Adrenal gland (tissue), 9 donors: ENCODE measurements at regions not wholly inside any gene's neighbourhood (a gene's known extent, or its start where the extent isn't known, plus 50 kb on each side); places are given as distances from the start of the nearest gene placed in this dataset.

Experiments used
- DNase-seq, 7 donors: peaks; one replicate each; pipeline ENCODE4 v3.0.0-alpha.2; 2019 to 2020
- H3K27ac ChIP-seq, 5 donors: fragments of 200-600 bp; sonication (generic) in 4 of 5; 1 replicate in 3 of 5; 2 replicates in 2 of 5; pipeline versions ENCODE4 v1.5.1 to v1.8.0; 2016 to 2020; ENCODE audit warnings: mild to moderate bottlenecking in 1 of 5
- H3K27me3 ChIP-seq: fragments of 200-600 bp; 2 replicates; pipeline ENCODE4 v1.8.0; 2021
- H3K36me3 ChIP-seq, 2 donors: fragments of 200-600 bp; replicated peaks in 1 of 2; 1 replicate in 1 of 2; 2 replicates in 1 of 2; pipeline versions ENCODE4 v1.5.1 to v1.8.0; 2018 to 2022
- H3K4me1 ChIP-seq, 2 donors: fragments of 200-600 bp; replicated peaks in 1 of 2; 1 replicate in 1 of 2; 2 replicates in 1 of 2; pipeline versions ENCODE4 v1.5.1 to v1.8.0; 2018 to 2021
- H3K4me3 ChIP-seq, 4 donors: fragments of 200-600 bp; sonication (generic) in 3 of 4; one replicate each; pipeline ENCODE4 v1.5.1; 2016 to 2018
- H3K9me3 ChIP-seq, 3 donors: fragments of 200-600 bp; sonication (generic) in 1 of 3; replicated peaks in 1 of 3; 1 replicate in 2 of 3; 2 replicates in 1 of 3; pipeline versions ENCODE4 v1.5.1 to v1.8.0; 2016 to 2021
- POLR2A ChIP-seq, 2 donors: fragments of 450-650 bp; IDR thresholded peaks; one replicate each; pipeline ENCODE4 v1.6.1; 2017; ENCODE audit warnings: antibody characterized with exemption in 2 of 2, mild to moderate bottlenecking in 2 of 2, moderate library complexity in 1 of 2
- WGBS, 4 donors: extraction: QIAGEN DNeasy Blood & Tissue Kit in 2 of 4; methylation state at CpG; one replicate each; pipeline versions ENCODE4 v1.1.5 to v1.1.7; 2013 to 2017; 5-methylcytosine and 5-hydroxymethylcytosine counted together
- intact Hi-C, 2 donors: fragments of 100-400 bp; cut with DNase I; formaldehyde crosslinking; loops; one replicate each; pipeline versions ENCODE4 v1.14.1 to v1.15.0; 2022 to 2023
- TF ChIP-seq, protein P1 (sequence below), 6 experiments: fragments of 450-650 bp in 4 of 6; fragments of 200-600 bp in 2 of 6; sonication (generic) in 1 of 6; IDR thresholded peaks; 1 replicate in 5 of 6; 2 replicates in 1 of 6; pipeline versions ENCODE4 v1.5.1 to v1.8.0; 2016 to 2021; ENCODE audit warnings: antibody characterized with exemption in 6 of 6, mild to moderate bottlenecking in 2 of 6, moderate library complexity in 1 of 6
- donor health status: healthy with polysubstance abuse.
- donor health status: Bipolar disorder and iron deficiency.
- donor health status: DM: yes; HTN: yes; CAD: no.
- donor health status: DM: no; HTN: no; CAD: no.
- donor health status: DM: no; HTN: no; CAD: no.

DNA sequence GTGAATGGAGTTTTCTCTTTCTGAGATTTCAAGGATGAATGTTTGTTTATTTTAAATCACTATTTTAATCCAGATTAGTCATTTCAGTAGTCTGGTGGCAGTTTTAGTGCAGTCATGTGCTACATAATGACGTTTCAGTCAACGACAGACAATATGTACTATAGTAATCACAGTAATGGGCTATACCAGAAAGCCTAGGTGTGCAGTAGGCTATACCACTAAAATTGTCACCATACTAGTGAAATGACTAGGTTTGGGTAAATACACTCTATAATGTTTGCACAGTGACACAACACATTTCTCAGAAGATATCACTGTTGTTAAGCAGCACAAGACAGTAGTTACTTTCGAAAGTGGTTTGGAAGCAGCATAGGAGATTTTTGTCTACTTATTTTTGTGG lies 203.1 kb downstream of the ETNK1 start:
- TF ChIP-seq POLR2A (IDR thresholded peaks at IDR 0.05), result no peak
- TF ChIP-seq, protein P1, sequence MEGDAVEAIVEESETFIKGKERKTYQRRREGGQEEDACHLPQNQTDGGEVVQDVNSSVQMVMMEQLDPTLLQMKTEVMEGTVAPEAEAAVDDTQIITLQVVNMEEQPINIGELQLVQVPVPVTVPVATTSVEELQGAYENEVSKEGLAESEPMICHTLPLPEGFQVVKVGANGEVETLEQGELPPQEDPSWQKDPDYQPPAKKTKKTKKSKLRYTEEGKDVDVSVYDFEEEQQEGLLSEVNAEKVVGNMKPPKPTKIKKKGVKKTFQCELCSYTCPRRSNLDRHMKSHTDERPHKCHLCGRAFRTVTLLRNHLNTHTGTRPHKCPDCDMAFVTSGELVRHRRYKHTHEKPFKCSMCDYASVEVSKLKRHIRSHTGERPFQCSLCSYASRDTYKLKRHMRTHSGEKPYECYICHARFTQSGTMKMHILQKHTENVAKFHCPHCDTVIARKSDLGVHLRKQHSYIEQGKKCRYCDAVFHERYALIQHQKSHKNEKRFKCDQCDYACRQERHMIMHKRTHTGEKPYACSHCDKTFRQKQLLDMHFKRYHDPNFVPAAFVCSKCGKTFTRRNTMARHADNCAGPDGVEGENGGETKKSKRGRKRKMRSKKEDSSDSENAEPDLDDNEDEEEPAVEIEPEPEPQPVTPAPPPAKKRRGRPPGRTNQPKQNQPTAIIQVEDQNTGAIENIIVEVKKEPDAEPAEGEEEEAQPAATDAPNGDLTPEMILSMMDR (IDR thresholded peaks at IDR 0.05), result no peak
- 65 to 72% (median 70%) methylated on average over 3 of the region's 3 CpGs for WGBS, 4 donors
- Histone ChIP-seq H3K27me3 (no peaks in the 10 kb centered on the region), H3K4me1 (no peaks in the 10 kb centered on the region), H3K27ac (no peak overlapping the region), H3K4me3 (no peak overlapping the region), H3K36me3 (no peaks in the 10 kb centered on the region), H3K9me3 (no peaks in the 10 kb centered on the region)
- no peak for DNase-seq
- intact Hi-C loops, result no loop called here

GRCh38 chr12:22835431-22835830 lies 210.5 kb downstream of the ETNK1 start:
- TF ChIP-seq, protein P1 (IDR thresholded peaks at IDR 0.05), result no peak
- TF ChIP-seq POLR2A (IDR thresholded peaks at IDR 0.05), result no peak
- no peaks in the 10 kb centered on the region for H3K4me1 ChIP-seq
- intact Hi-C loops, result no loop called here
- no peak for DNase-seq
- no peaks in the 10 kb centered on the region for H3K27me3 ChIP-seq
- no peaks in the 10 kb centered on the region for H3K9me3 ChIP-seq
- no peak overlapping the region for H3K4me3 ChIP-seq
- no peaks in the 10 kb centered on the region for H3K36me3 ChIP-seq
- no peak overlapping the region for H3K27ac ChIP-seq
- WGBS, 4 donors, result 81 to 89% (median 84%) methylated on average over 6 of the region's 6 CpGs

GRCh38 chr12:22850185-22850584 lies 225.2 kb downstream of the ETNK1 start:
- Histone ChIP-seq H3K27ac (no peak overlapping the region), H3K4me3 (no peak overlapping the region), H3K4me1 (no peaks in the 10 kb centered on the region), H3K36me3 (no peaks in the 10 kb centered on the region), H3K27me3 (no peaks in the 10 kb centered on the region), H3K9me3 (no peaks in the 10 kb centered on the region)
- no peak for DNase-seq
- TF ChIP-seq, protein P1 (IDR thresholded peaks at IDR 0.05), result no peak
- no peak for TF ChIP-seq POLR2A (IDR thresholded peaks at IDR 0.05)
- intact Hi-C loops, result no loop called here
- 79 to 92% (median 87%) methylated on average over 4 to 8 of the region's 8 CpGs for WGBS, 4 donors

DNA sequence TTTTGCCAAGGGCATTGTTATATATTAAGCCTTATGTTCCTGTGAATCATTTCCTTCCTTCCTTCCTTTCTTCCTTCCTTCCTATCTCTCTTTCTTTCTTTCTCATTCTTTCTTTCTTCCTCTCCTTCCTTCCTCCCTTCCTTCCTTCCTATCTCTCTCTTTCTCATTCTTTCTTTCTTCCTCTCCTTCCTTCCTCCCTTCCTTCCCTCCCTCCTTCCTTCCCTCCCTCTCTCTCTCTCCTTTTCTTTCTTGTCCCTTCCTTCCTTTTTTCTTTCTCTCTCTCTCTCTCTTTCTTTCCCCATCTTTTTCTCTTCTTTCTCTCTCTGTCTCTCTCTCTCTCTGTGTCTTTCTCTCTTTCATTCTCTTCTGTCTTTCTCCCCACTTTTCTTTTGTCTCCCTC lies 226.6 kb downstream of the ETNK1 start:
- Histone ChIP-seq H3K4me3 (no peak overlapping the region), H3K36me3 (no peaks in the 10 kb centered on the region), H3K9me3 (no peaks in the 10 kb centered on the region), H3K27me3 (no peaks in the 10 kb centered on the region), H3K4me1 (no peaks in the 10 kb centered on the region), H3K27ac (no peak overlapping the region)
- intact Hi-C loops, result no loop called here
- TF ChIP-seq, protein P1 (IDR thresholded peaks at IDR 0.05), result no peak
- no peak for TF ChIP-seq POLR2A (IDR thresholded peaks at IDR 0.05)
- DNase-seq, result no peak
